ENCODE measurements at regions not wholly inside any gene's neighbourhood (a gene's known extent, or its start where the extent isn't known, plus 50 kb on each side); places are given as distances from the start of the nearest gene placed in this dataset.

GRCh38 chr9:107404736-107405135 is 84.8 kb downstream of the KLF4 start:
- DNase-seq (ENCODE audit: low read depth) = no peak
- H3K4me3 Mint-ChIP-seq (ENCODE audit: unreplicated experiment) = no peak overlapping the region
- Histone ChIP-seq H2AFZ (ENCODE audit: low read depth, low read length) (no peak overlapping the region), H3K36me3 (ENCODE audit: insufficient read depth, low read length) (no peaks in the 10 kb centered on the region), H3K9me3 (ENCODE audit: insufficient read depth, low read depth, low read length) (no peaks in the 10 kb centered on the region), H3K4me2 (ENCODE audit: low read length) (no peak overlapping the region), H3K9ac (ENCODE audit: low read length) (no peak overlapping the region), H3K27ac (ENCODE audit: low read depth, low read length) (no peak overlapping the region), H3K27me3 (ENCODE audit: insufficient read depth, low read length) (no peaks in the 10 kb centered on the region), H3K79me2 (ENCODE audit: insufficient read depth, low read length) (no peaks in the 10 kb centered on the region), H4K20me1 (ENCODE audit: insufficient read depth, low read length) (no peaks in the 10 kb centered on the region), H3K4me1 (ENCODE audit: insufficient read depth, low read length) (no peaks in the 10 kb centered on the region), H3K4me3 (ENCODE audit: insufficient read depth, low read depth, low read length) (no peak overlapping the region)
- peaks cover 16% of the 10 kb centered on the region for H3K27me3 Mint-ChIP-seq (ENCODE audit: low read depth, unreplicated experiment)
- no peaks in the 10 kb centered on the region for H3K4me1 Mint-ChIP-seq (ENCODE audit: low read depth, unreplicated experiment)
- FAIRE-seq = no peak
- TF ChIP-seq EZH2 (IDR thresholded peaks at IDR 0.05; ENCODE audit: insufficient read depth, low read length) (no peak), CTCF (IDR thresholded peaks at IDR 0.05; ENCODE audit: insufficient read depth, low read depth, low read length) (no peak)
- no peak overlapping the region for H3K27ac Mint-ChIP-seq (ENCODE audit: unreplicated experiment)
- H3K36me3 Mint-ChIP-seq (ENCODE audit: low read depth, unreplicated experiment) = no peaks in the 10 kb centered on the region
- H3K9me3 Mint-ChIP-seq (ENCODE audit: unreplicated experiment) = peaks cover 5% of the 10 kb centered on the region

GRCh38 chr9:107404161-107404560 is 85.4 kb downstream of the KLF4 start:
- Histone ChIP-seq H3K9ac (ENCODE audit: low read length) (no peak overlapping the region), H3K4me3 (ENCODE audit: insufficient read depth, low read depth, low read length) (no peak overlapping the region), H3K4me1 (ENCODE audit: insufficient read depth, low read length) (no peaks in the 10 kb centered on the region), H3K36me3 (ENCODE audit: insufficient read depth, low read length) (no peaks in the 10 kb centered on the region), H3K79me2 (ENCODE audit: insufficient read depth, low read length) (no peaks in the 10 kb centered on the region), H2AFZ (ENCODE audit: low read depth, low read length) (no peak overlapping the region), H3K27me3 (ENCODE audit: insufficient read depth, low read length) (no peaks in the 10 kb centered on the region), H3K9me3 (ENCODE audit: insufficient read depth, low read depth, low read length) (no peaks in the 10 kb centered on the region), H3K4me2 (ENCODE audit: low read length) (no peak overlapping the region), H4K20me1 (ENCODE audit: insufficient read depth, low read length) (no peaks in the 10 kb centered on the region), H3K27ac (ENCODE audit: low read depth, low read length) (no peak overlapping the region)
- TF ChIP-seq CTCF (IDR thresholded peaks at IDR 0.05; ENCODE audit: insufficient read depth, low read depth, low read length) (no peak), EZH2 (IDR thresholded peaks at IDR 0.05; ENCODE audit: insufficient read depth, low read length) (no peak)
- H3K9me3 Mint-ChIP-seq (ENCODE audit: unreplicated experiment) = peaks cover 5% of the 10 kb centered on the region
- H3K36me3 Mint-ChIP-seq (ENCODE audit: low read depth, unreplicated experiment) = no peaks in the 10 kb centered on the region
- FAIRE-seq (no peak), DNase-seq (ENCODE audit: low read depth) (no peak)
- H3K4me1 Mint-ChIP-seq (ENCODE audit: low read depth, unreplicated experiment) = no peaks in the 10 kb centered on the region
- H3K27me3 Mint-ChIP-seq (ENCODE audit: low read depth, unreplicated experiment) = peaks cover 16% of the 10 kb centered on the region
- H3K27ac Mint-ChIP-seq (ENCODE audit: unreplicated experiment) = no peak overlapping the region
- H3K4me3 Mint-ChIP-seq (ENCODE audit: unreplicated experiment) = no peak overlapping the region

- H3K4me1 Mint-ChIP-seq (ENCODE audit: low read depth, unreplicated experiment) = no peaks in the 10 kb centered on the region
- FAIRE-seq = no peak
- Histone ChIP-seq H4K20me1 (ENCODE audit: insufficient read depth, low read length) (no peaks in the 10 kb centered on the region), H2AFZ (ENCODE audit: low read depth, low read length) (no peak overlapping the region), H3K4me2 (ENCODE audit: low read length) (no peak overlapping the region), H3K27ac (ENCODE audit: low read depth, low read length) (no peak overlapping the region), H3K4me1 (ENCODE audit: insufficient read depth, low read length) (peaks cover 6% of the 10 kb centered on the region), H3K4me3 (ENCODE audit: insufficient read depth, low read depth, low read length) (no peak overlapping the region), H3K27me3 (ENCODE audit: insufficient read depth, low read length) (no peaks in the 10 kb centered on the region), H3K36me3 (ENCODE audit: insufficient read depth, low read length) (no peaks in the 10 kb centered on the region), H3K9me3 (ENCODE audit: insufficient read depth, low read depth, low read length) (no peaks in the 10 kb centered on the region), H3K9ac (ENCODE audit: low read length) (no peak overlapping the region), H3K79me2 (ENCODE audit: insufficient read depth, low read length) (no peaks in the 10 kb centered on the region)
- H3K9me3 Mint-ChIP-seq (ENCODE audit: unreplicated experiment) = peaks cover 3% of the 10 kb centered on the region
- H3K4me3 Mint-ChIP-seq (ENCODE audit: unreplicated experiment) = no peak overlapping the region
- no peak overlapping the region for H3K27ac Mint-ChIP-seq (ENCODE audit: unreplicated experiment)
- peak; percentile 47 for DNase-seq (ENCODE audit: low read depth)
- no peak for TF ChIP-seq EZH2 (IDR thresholded peaks at IDR 0.05; ENCODE audit: insufficient read depth, low read length)
- TF ChIP-seq CTCF (IDR thresholded peaks at IDR 0.05; ENCODE audit: insufficient read depth, low read depth, low read length) = no peak
- H3K36me3 Mint-ChIP-seq (ENCODE audit: low read depth, unreplicated experiment) = peaks cover under 1% of the 10 kb centered on the region
- peaks cover 18% of the 10 kb centered on the region for H3K27me3 Mint-ChIP-seq (ENCODE audit: low read depth, unreplicated experiment)
Measured at GRCh38 chr9:107397076-107398044, 92.2 kb downstream of the KLF4 start.
